ENCODE measurements at regions not wholly inside any gene's neighbourhood (a gene's known extent, or its start where the extent isn't known, plus 50 kb on each side); places are given as distances from the start of the nearest gene placed in this dataset.

- H3K4me3 ChIP-seq, result no peak overlapping the region
- TF ChIP-seq CTCF (IDR thresholded peaks at IDR 0.05), result no peak
- no peak for TF ChIP-seq POLR2A (IDR thresholded peaks at IDR 0.05)
- no peak overlapping the region for H3K27ac ChIP-seq
- H3K27me3 ChIP-seq, result no peaks in the 10 kb centered on the region
- H3K9me3 ChIP-seq, result no peaks in the 10 kb centered on the region
- intact Hi-C loops (cut with DNase I), result no loop called here
- no peak for DNase-seq
- no peaks in the 10 kb centered on the region for H3K36me3 ChIP-seq
- no peaks in the 10 kb centered on the region for H3K4me1 ChIP-seq
Observed at GRCh38 chrX:39563178-39563577, 534.6 kb downstream of the BCOR start.

GRCh38 chrX:39564751-39565150 lies 533.0 kb downstream of the BCOR start:
- TF ChIP-seq CTCF (IDR thresholded peaks at IDR 0.05) (no peak), POLR2A (IDR thresholded peaks at IDR 0.05) (no peak)
- Histone ChIP-seq H3K4me1 (no peaks in the 10 kb centered on the region), H3K9me3 (no peaks in the 10 kb centered on the region), H3K27me3 (no peaks in the 10 kb centered on the region), H3K27ac (no peak overlapping the region), H3K36me3 (no peaks in the 10 kb centered on the region), H3K4me3 (no peak overlapping the region)
- 64 to 67% methylated on average over 3 of the region's 3 CpGs for WGBS, 2 donors
- no peak for DNase-seq
- intact Hi-C loops (cut with DNase I), result no loop called here

GRCh38 chrX:39574178-39574577 lies 523.6 kb downstream of the BCOR start:
- H3K4me3 ChIP-seq, result no peak overlapping the region
- no peak for TF ChIP-seq CTCF (IDR thresholded peaks at IDR 0.05)
- TF ChIP-seq POLR2A (IDR thresholded peaks at IDR 0.05), result no peak
- H3K9me3 ChIP-seq, result no peaks in the 10 kb centered on the region
- peaks cover 0 to 9% (median 0%) of the 10 kb centered on the region in 3 donors for H3K4me1 ChIP-seq
- H3K27me3 ChIP-seq, result peaks cover 0 to 6% (median 0%) of the 10 kb centered on the region in 4 donors
- no peak for DNase-seq
- H3K27ac ChIP-seq, result no peak overlapping the region
- intact Hi-C loops (cut with DNase I), result no loop called here
- 0 to 49% methylated on average over 1 to 3 of the region's 3 CpGs for WGBS, 2 donors
- no peaks in the 10 kb centered on the region for H3K36me3 ChIP-seq

GRCh38 chrX:39576041-39576872 lies 521.5 kb downstream of the BCOR start:
- H3K27ac ChIP-seq, result no peak overlapping the region
- peaks cover 0 to 9% (median 0%) of the 10 kb centered on the region in 3 donors for H3K4me1 ChIP-seq
- H3K36me3 ChIP-seq, result no peaks in the 10 kb centered on the region
- no peaks in the 10 kb centered on the region for H3K9me3 ChIP-seq
- H3K4me3 ChIP-seq, result no peak overlapping the region
- WGBS, 2 donors, result 35 to 64% methylated on average over 4 to 22 of the region's 28 CpGs
- intact Hi-C loops (cut with DNase I), result no loop called here
- peaks cover 0 to 6% (median 0%) of the 10 kb centered on the region in 4 donors for H3K27me3 ChIP-seq
- TF ChIP-seq CTCF (IDR thresholded peaks at IDR 0.05) (no peak), POLR2A (IDR thresholded peaks at IDR 0.05) (no peak)
- DNase-seq, result no peak

- TF ChIP-seq CTCF (IDR thresholded peaks at IDR 0.05) (no peak), POLR2A (IDR thresholded peaks at IDR 0.05) (no peak)
- no peak for DNase-seq
- intact Hi-C loops (cut with DNase I), result no loop called here
- H3K27me3 ChIP-seq, result peaks cover 0 to 4% (median 0%) of the 10 kb centered on the region in 4 donors
- no peaks in the 10 kb centered on the region for H3K36me3 ChIP-seq
- H3K4me3 ChIP-seq, result no peak overlapping the region
- H3K4me1 ChIP-seq, result peaks cover 0 to 9% (median 0%) of the 10 kb centered on the region in 3 donors
- 68 to 76% methylated on average over 6 to 13 of the region's 13 CpGs for WGBS, 2 donors
- no peak overlapping the region for H3K27ac ChIP-seq
- no peaks in the 10 kb centered on the region for H3K9me3 ChIP-seq
Observed at GRCh38 chrX:39577206-39577984, 520.4 kb downstream of the BCOR start.
